HepG2 (cell line): ENCODE measurements at regions not wholly inside any gene's neighbourhood (a gene's known extent, or its start where the extent isn't known, plus 50 kb on each side); places are given as distances from the start of the nearest gene placed in this dataset.

ENCODE experiments used
- ATAC-seq: fragments of 200-7000 bp; cut with Tn5 transposase; 3 replicates; pipeline ENCODE4 v1.9.1; 2020; ENCODE audit warnings: mild to moderate bottlenecking, moderate library complexity
- BruUV-seq: library from RNA; stranded (reverse); fragments of 400-500 nt; replicated peaks from 2 replicates; lab custom pipeline; 2021; lab: Mats Ljungman, UMichigan
- CTCF ChIA-PET: fragments of 300-600 bp; formaldehyde crosslinking; extraction: SDS; loops from one replicate; lab custom pipeline; 2021; ENCODE audit warnings: low total read pairs, inconsistent platforms, low intra/inter-chr PET ratio; lab: Yijun Ruan, JAX
- POLR2A ChIA-PET: fragments of 350-600 bp; sonication (Branson Sonifier 250); formaldehyde crosslinking; loops from one replicate; lab custom pipeline; 2020; ENCODE audit warnings: antibody characterized with exemption, inconsistent platforms; lab: Yijun Ruan, JAX
- DNase-seq: peaks from one replicate; pipeline ENCODE4 v3.0.0-alpha.2; 2015; ENCODE audit warnings: low spot score
- FAIRE-seq: peaks from 3 replicates; lab custom pipeline; 2011; peaks lifted over from hg19 to GRCh38; lab: Jason Lieb, UNC
- H2AFZ ChIP-seq: one replicate; pipeline ENCODE4 v1.6.1; 2011; ENCODE audit warnings: low read length, inconsistent platforms
- H3K27ac ChIP-seq: fragments of 300-600 bp; 3 replicates; pipeline ENCODE4 v1.8.0; 2011; ENCODE audit warnings: mixed run types, mild to moderate bottlenecking, mixed read lengths, low read length, inconsistent platforms; ENCODE audit not compliant: insufficient read depth; ENCODE audit errors: extremely low read length
- H3K27me3 ChIP-seq, 2 experiments: fragments of 200-600 bp in 1 of 2; 2 replicates in 1 of 2; 3 replicates in 1 of 2; pipeline versions ENCODE4 v1.6.0 to v1.8.0; 2011; ENCODE audit warnings: low read length in 2 of 2, mild to moderate bottlenecking in 2 of 2, moderate library complexity in 2 of 2, inconsistent platforms in 1 of 2; ENCODE audit not compliant: insufficient read depth in 2 of 2, control insufficient read depth in 1 of 2
- H3K36me3 ChIP-seq, 2 experiments: fragments of 200-600 bp in 1 of 2; replicated peaks in 1 of 2; 2 replicates in 1 of 2; 3 replicates in 1 of 2; pipeline versions ENCODE4 v1.5.1 to v1.8.0; 2011; ENCODE audit warnings: low read length in 2 of 2, inconsistent platforms in 1 of 2; ENCODE audit not compliant: insufficient read depth in 2 of 2, control insufficient read depth in 1 of 2
- H3K4me1 ChIP-seq: 2 replicates; pipeline ENCODE4 v1.5.1; 2012; ENCODE audit warnings: low read length, inconsistent platforms; ENCODE audit not compliant: insufficient read depth
- H3K4me2 ChIP-seq: 2 replicates; pipeline ENCODE4 v1.6.0; 2011; ENCODE audit warnings: low read depth, low read length, inconsistent platforms
- H3K4me3 ChIP-seq, 3 experiments: fragments of 200-600 bp in 1 of 3; sonication (generic), shearing (Covaris generic) in 1 of 3; replicated peaks in 1 of 3; 2 replicates each; pipeline ENCODE4 v1.5.1; 2011 to 2016; ENCODE audit warnings: low read length in 3 of 3, inconsistent platforms in 2 of 3, low read depth in 2 of 3, mild to moderate bottlenecking in 2 of 3, control low read depth in 1 of 3, mixed read lengths in 1 of 3; ENCODE audit not compliant: insufficient read depth in 1 of 3
- H3K79me2 ChIP-seq: one replicate; pipeline ENCODE4 v1.6.1; 2011; ENCODE audit warnings: low read length, inconsistent platforms; ENCODE audit not compliant: insufficient read depth
- H3K9ac ChIP-seq: 2 replicates; pipeline ENCODE4 v1.6.0; 2011; ENCODE audit warnings: mild to moderate bottlenecking, low read depth, low read length, inconsistent platforms; ENCODE audit not compliant: insufficient read depth
- H3K9me3 ChIP-seq: 2 replicates; pipeline ENCODE4 v1.5.1; 2012; ENCODE audit warnings: mild to moderate bottlenecking, low read length
- H4K20me1 ChIP-seq: 2 replicates; pipeline ENCODE4 v1.6.0; 2011; ENCODE audit warnings: inconsistent platforms, mild to moderate bottlenecking, low read length, moderate library complexity; ENCODE audit not compliant: insufficient read depth
- ATAD3A ChIP-seq: sonication (generic); formaldehyde crosslinking; IDR thresholded peaks from 2 replicates; pipeline ENCODE4 v1.4.0; 2020; ENCODE audit warnings: missing genetic modification reagents
- CHD4 ChIP-seq: fragments of 200-600 bp; sonication (generic); IDR thresholded peaks from 2 replicates; pipeline ENCODE4 v1.7.0; 2017; ENCODE audit warnings: mild to moderate bottlenecking, low read length, borderline replicate concordance
- GZF1 ChIP-seq: sonication (generic); formaldehyde crosslinking; IDR thresholded peaks from 2 replicates; pipeline ENCODE4 v1.5.1; 2020; ENCODE audit warnings: mild to moderate bottlenecking, missing genetic modification reagents
- MTA3 ChIP-seq: sonication (generic); formaldehyde crosslinking; IDR thresholded peaks from 2 replicates; pipeline ENCODE4 v1.4.0; 2020; ENCODE audit warnings: missing genetic modification reagents
- MTF1 ChIP-seq: sonication (generic); formaldehyde crosslinking; IDR thresholded peaks from 2 replicates; pipeline ENCODE4 v1.5.0; 2020; ENCODE audit warnings: missing genetic modification reagents
- NBN ChIP-seq: fragments of 450-650 bp; conservative IDR thresholded peaks from 2 replicates; pipeline ENCODE4 v1.6.1; 2017
- SSRP1 ChIP-seq: IDR thresholded peaks from 2 replicates; pipeline ENCODE4 v1.6.1; 2016; ENCODE audit warnings: control low read depth
- XRCC5 ChIP-seq: fragments of 200-400 bp; formaldehyde crosslinking; optimal IDR thresholded peaks from 2 replicates; pipeline ENCODE3; 2017; ENCODE audit warnings: mild to moderate bottlenecking, low read length
- ZNF773 ChIP-seq: sonication (generic); formaldehyde crosslinking; IDR thresholded peaks from 2 replicates; pipeline ENCODE4 v1.4.0; 2020; ENCODE audit warnings: missing genetic modification reagents, borderline replicate concordance
- WGBS: methylation state at CpG from one replicate; pipeline ENCODE4 v1.1.6; 2017; ENCODE audit warnings: low lambda C conversion rate; 5-methylcytosine and 5-hydroxymethylcytosine counted together
- in situ Hi-C: cut with HindIII; loops from 2 replicates; pipeline ENCODE4 v1.10.0; 2017; ENCODE audit warnings: low pct_unique_long_range_greater_than_20kb; ENCODE audit not compliant: extremely low pct_ligation_motif_present
- intact Hi-C: fragments of 100-400 bp; cut with micrococcal nuclease; formaldehyde crosslinking; loops from one replicate; pipeline ENCODE4 v1.10.0; 2022; ENCODE audit not compliant: unreplicated experiment
- TF ChIP-seq, protein P1 (sequence below): sonication (generic); formaldehyde crosslinking; IDR thresholded peaks from 2 replicates; pipeline ENCODE4 v1.9.0; 2021; ENCODE audit warnings: missing genetic modification reagents, borderline replicate concordance
- TF ChIP-seq, protein P2 (sequence below): IDR thresholded peaks from 2 replicates; pipeline ENCODE4 v1.6.1; 2012; ENCODE audit warnings: low read depth, low read length, improper control_type of control experiment

DNA sequence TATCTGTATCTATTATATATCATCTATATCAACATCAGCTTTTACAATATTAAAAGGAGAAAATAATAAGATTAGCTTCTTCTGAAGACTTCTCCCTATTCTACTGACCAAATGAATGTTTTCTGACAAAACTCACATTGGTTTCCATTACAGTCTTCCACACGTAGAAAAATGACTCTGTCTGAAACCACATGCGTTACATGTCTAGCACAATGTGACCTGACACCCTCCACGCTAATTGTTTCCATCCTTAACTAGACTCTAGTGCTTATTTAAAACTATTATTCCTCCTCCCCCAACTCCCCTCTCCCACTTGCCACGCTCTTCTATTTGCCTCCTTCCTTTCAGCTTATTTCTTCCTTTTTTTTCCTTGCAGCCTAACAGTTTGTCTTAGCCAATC is 172.1 kb downstream of the ADAMTS15 start:
- ChIA-PET POLR2A (no interaction called here), CTCF (no interaction called here)
- Histone ChIP-seq H4K20me1 (no peaks in the 10 kb centered on the region), H3K79me2 (no peaks in the 10 kb centered on the region), H3K27ac (no peak overlapping the region), H3K9ac (no peak overlapping the region), H3K4me2 (no peak overlapping the region), H2AFZ (no peak overlapping the region), H3K4me3 (no peak overlapping the region), H3K27me3 (peaks cover 0 to 13% of the 10 kb centered on the region in 2 experiments; a peak in 1 of 5 replicates), H3K4me1 (no peaks in the 10 kb centered on the region), H3K36me3 (no peaks in the 10 kb centered on the region), H3K9me3 (peaks cover 4% of the 10 kb centered on the region; the same call in 1 of the 2 replicates)
- ATAC-seq (no peak), DNase-seq (no peak), FAIRE-seq (no peak)
- BruUV-seq, result no TSS peak
- intact Hi-C loops (no loop called here), in situ Hi-C loops (no loop called here)
- 6% methylated on average over 4 of the region's 4 CpGs for WGBS
- no peak for TF ChIP-seq MTA3
- no peak for TF ChIP-seq XRCC5
- TF ChIP-seq, protein P1, sequence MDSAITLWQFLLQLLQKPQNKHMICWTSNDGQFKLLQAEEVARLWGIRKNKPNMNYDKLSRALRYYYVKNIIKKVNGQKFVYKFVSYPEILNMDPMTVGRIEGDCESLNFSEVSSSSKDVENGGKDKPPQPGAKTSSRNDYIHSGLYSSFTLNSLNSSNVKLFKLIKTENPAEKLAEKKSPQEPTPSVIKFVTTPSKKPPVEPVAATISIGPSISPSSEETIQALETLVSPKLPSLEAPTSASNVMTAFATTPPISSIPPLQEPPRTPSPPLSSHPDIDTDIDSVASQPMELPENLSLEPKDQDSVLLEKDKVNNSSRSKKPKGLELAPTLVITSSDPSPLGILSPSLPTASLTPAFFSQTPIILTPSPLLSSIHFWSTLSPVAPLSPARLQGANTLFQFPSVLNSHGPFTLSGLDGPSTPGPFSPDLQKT (CRISPR knock-in tag), result no peak
- no peak for TF ChIP-seq ZNF773 (CRISPR knock-in tag)
- TF ChIP-seq NBN, result no peak
- TF ChIP-seq, protein P2, sequence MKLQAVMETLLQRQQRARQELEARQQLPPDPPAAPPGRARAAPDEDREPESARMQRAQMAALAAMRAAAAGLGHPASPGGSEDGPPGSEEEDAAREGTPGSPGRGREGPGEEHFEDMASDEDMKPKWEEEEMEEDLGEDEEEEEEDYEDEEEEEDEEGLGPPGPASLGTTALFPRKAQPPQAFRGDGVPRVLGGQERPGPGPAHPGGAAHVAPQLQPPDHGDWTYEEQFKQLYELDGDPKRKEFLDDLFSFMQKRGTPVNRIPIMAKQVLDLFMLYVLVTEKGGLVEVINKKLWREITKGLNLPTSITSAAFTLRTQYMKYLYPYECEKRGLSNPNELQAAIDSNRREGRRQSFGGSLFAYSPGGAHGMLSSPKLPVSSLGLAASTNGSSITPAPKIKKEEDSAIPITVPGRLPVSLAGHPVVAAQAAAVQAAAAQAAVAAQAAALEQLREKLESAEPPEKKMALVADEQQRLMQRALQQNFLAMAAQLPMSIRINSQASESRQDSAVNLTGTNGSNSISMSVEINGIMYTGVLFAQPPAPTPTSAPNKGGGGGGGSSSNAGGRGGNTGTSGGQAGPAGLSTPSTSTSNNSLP, result no peak
- TF ChIP-seq GZF1, result no peak
- no peak for TF ChIP-seq SSRP1 (CRISPR knock-in tag)
- TF ChIP-seq MTF1 (CRISPR knock-in tag), result no peak
- no peak for TF ChIP-seq ATAD3A
- no peak for TF ChIP-seq CHD4
